ENCODE measurements at regions not wholly inside any gene's neighbourhood (a gene's known extent, or its start where the extent isn't known, plus 50 kb on each side); places are given as distances from the start of the nearest gene placed in this dataset.
"Not testable (repeated sequence)": the region's sequence is repeated elsewhere in the genome, so short reads cannot be mapped to it uniquely, and the experiment has no call there.

DNA sequence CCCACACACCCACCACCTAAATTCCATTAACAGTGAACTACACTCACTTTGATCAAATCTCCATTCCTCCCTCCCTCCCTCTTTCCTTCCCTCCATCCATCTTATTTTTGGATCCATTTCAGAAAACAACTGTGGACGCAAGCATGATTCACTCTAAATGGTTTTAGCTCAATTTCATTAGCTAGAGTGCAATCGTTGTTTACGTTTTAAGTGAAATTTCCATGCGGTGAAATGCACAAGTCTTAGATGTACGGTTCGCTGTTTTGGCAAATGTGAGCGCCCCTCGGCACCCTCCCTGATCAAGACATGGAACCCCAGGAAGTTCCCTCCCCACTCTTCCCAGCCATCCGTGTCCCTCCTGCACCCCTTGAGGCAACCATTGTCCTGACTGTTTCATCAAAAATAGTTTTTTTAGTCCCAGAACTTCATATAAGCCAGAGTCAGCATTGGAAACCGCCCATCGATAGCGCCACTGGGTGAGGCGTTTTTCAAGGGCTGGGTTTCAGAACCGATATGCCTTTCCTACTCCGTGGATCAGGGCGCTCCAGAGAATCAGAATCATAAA lies 215.1 kb downstream of the BANP start:
- CTCF ChIA-PET, H3K36me3 Mint-ChIP-seq, H3K4me1 Mint-ChIP-seq, H3K27ac Mint-ChIP-seq, DNase-seq, H3K9me3 Mint-ChIP-seq, H3K4me3 Mint-ChIP-seq: not testable (repeated sequence)
- H3K27me3 Mint-ChIP-seq: peaks cover 17% of the 10 kb centered on the region

GRCh38 chr16:88167798-88168556 lies 214.8 kb upstream of the ZNF469 start:
- H3K36me3 Mint-ChIP-seq, DNase-seq, CTCF ChIA-PET, H3K27ac Mint-ChIP-seq, H3K9me3 Mint-ChIP-seq, H3K4me3 Mint-ChIP-seq, H3K4me1 Mint-ChIP-seq: not testable (repeated sequence)
- peaks cover 28% of the 10 kb centered on the region for H3K27me3 Mint-ChIP-seq

DNA sequence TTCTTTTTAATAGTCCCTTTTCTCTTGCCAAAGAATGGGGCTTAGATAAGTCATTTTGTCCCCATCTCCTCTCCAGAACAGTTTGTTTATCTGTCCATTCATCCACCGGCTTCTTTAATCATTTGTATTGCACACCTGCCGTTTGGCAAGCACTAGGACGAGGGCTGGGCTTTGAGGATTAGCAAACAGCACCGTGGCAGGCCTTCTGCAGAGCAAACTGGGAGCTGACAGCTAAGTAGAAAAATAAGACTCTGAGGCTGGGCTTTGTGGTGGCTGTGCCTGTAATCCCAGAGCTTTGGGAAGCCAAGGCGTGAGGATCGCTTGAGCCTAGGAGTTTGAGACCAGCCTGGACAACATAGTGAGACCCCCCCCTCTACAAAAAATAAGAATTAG lies 214.2 kb upstream of the ZNF469 start:
- H3K9me3 Mint-ChIP-seq, H3K4me1 Mint-ChIP-seq, H3K36me3 Mint-ChIP-seq, CTCF ChIA-PET, DNase-seq, H3K27ac Mint-ChIP-seq, H3K4me3 Mint-ChIP-seq: not testable (repeated sequence)
- peaks cover 28% of the 10 kb centered on the region for H3K27me3 Mint-ChIP-seq

GRCh38 chr16:88169136-88169830 lies 213.5 kb upstream of the ZNF469 start:
- H3K27me3 Mint-ChIP-seq: peaks cover 28% of the 10 kb centered on the region
- CTCF ChIA-PET, H3K4me1 Mint-ChIP-seq, H3K9me3 Mint-ChIP-seq, H3K36me3 Mint-ChIP-seq, H3K27ac Mint-ChIP-seq, H3K4me3 Mint-ChIP-seq, DNase-seq: not testable (repeated sequence)

DNA sequence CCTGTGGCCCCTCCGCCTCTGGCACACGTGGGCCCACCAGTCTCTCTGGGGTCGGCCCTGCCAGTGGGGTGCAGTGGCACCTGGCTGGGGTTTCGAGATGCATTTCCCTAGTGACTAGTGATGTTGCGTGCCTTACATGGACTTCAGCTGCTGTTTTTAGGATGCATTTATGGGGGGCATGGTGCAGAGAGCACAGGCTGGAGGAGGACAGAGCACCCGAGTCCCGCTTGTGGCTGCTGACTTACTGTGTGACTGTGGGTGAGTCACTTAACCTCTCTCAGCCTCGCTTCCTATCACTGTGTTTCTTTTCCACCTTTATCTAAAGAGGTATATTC lies 213.0 kb upstream of the ZNF469 start:
- H3K4me3 Mint-ChIP-seq, H3K36me3 Mint-ChIP-seq, DNase-seq, H3K9me3 Mint-ChIP-seq, H3K4me1 Mint-ChIP-seq, H3K27ac Mint-ChIP-seq, CTCF ChIA-PET: not testable (repeated sequence)
- H3K27me3 Mint-ChIP-seq: peaks cover 28% of the 10 kb centered on the region

- peaks cover 7% of the 10 kb centered on the region for H3K4me1 Mint-ChIP-seq
- no peak overlapping the region for H3K27ac Mint-ChIP-seq
- H3K4me3 Mint-ChIP-seq: no peak overlapping the region
- no peaks in the 10 kb centered on the region for H3K36me3 Mint-ChIP-seq
- H3K9me3 Mint-ChIP-seq: peaks cover 2% of the 10 kb centered on the region
- no peak for DNase-seq
- peaks cover 28% of the 10 kb centered on the region for H3K27me3 Mint-ChIP-seq
- CTCF ChIA-PET: no interaction called here
These were observed 212.2 kb upstream of the ZNF469 start for GRCh38 chr16:88170528-88170991.

DNA sequence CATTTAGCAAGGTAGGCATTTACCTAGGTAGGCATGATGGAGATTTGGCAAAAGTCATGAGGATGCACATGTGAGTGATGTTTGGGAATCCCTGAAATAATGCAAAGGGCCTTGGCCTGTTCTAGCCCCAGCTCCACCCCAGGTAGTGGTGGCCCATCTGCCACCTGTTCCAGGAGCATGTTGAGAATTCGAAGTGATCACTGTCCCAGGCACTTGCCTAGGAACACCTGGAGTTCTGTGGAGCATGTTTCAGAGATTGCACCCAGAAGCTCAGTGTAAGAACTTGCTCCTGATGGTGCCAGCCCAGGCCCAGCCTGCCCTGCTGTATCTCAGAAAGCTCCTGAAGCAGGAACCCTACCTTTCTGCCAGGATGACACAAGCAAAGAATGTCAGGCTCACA lies 211.6 kb upstream of the ZNF469 start:
- DNase-seq, H3K4me3 Mint-ChIP-seq, H3K27ac Mint-ChIP-seq, H3K36me3 Mint-ChIP-seq, H3K9me3 Mint-ChIP-seq, H3K4me1 Mint-ChIP-seq, CTCF ChIA-PET: not testable (repeated sequence)
- peaks cover 28% of the 10 kb centered on the region for H3K27me3 Mint-ChIP-seq

GRCh38 chr16:88176184-88176583 lies 206.6 kb upstream of the ZNF469 start:
- H3K4me3 Mint-ChIP-seq, DNase-seq, H3K9me3 Mint-ChIP-seq, H3K4me1 Mint-ChIP-seq, CTCF ChIA-PET, H3K27ac Mint-ChIP-seq, H3K36me3 Mint-ChIP-seq: not testable (repeated sequence)
- H3K27me3 Mint-ChIP-seq: peaks cover 12% of the 10 kb centered on the region

GRCh38 chr16:88176591-88177180 lies 206.1 kb upstream of the ZNF469 start:
- H3K36me3 Mint-ChIP-seq, CTCF ChIA-PET, H3K4me3 Mint-ChIP-seq, H3K4me1 Mint-ChIP-seq, H3K9me3 Mint-ChIP-seq, DNase-seq, H3K27ac Mint-ChIP-seq, H3K27me3 Mint-ChIP-seq: not testable (repeated sequence)

- H3K9me3 Mint-ChIP-seq, H3K27ac Mint-ChIP-seq, CTCF ChIA-PET, H3K27me3 Mint-ChIP-seq, H3K4me3 Mint-ChIP-seq, H3K4me1 Mint-ChIP-seq, DNase-seq, H3K36me3 Mint-ChIP-seq: not testable (repeated sequence)
These were observed 204.5 kb upstream of the ZNF469 start for GRCh38 chr16:88178251-88178650.

DNA sequence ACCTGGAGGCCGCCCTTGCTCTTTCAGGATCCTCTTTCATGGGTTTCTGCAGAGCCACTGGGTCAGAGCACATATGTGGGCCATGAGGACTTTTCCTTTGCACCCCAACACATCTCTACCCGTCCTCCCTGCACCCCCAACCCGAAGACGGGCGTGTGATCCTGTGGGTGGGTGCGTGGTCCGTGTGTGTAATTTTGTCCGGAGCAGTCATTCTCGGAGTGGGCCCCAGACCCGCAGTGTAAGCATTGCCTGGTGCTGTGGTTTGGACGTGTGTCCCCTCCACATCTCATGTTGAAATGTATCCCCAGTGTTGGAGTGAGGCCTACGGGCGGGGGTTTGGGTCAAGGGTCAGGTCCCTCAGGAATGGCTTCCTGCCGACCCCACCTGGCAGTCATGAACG lies 203.9 kb upstream of the ZNF469 start:
- DNase-seq, H3K4me3 Mint-ChIP-seq, H3K9me3 Mint-ChIP-seq, H3K27ac Mint-ChIP-seq, H3K36me3 Mint-ChIP-seq, H3K4me1 Mint-ChIP-seq, H3K27me3 Mint-ChIP-seq, CTCF ChIA-PET: not testable (repeated sequence)

GRCh38 chr16:88182967-88183881 lies 199.5 kb upstream of the ZNF469 start:
- H3K36me3 Mint-ChIP-seq, H3K4me1 Mint-ChIP-seq, DNase-seq, H3K4me3 Mint-ChIP-seq, H3K27me3 Mint-ChIP-seq, H3K27ac Mint-ChIP-seq, CTCF ChIA-PET: not testable (repeated sequence)
- H3K9me3 Mint-ChIP-seq: peaks cover 15% of the 10 kb centered on the region

DNA sequence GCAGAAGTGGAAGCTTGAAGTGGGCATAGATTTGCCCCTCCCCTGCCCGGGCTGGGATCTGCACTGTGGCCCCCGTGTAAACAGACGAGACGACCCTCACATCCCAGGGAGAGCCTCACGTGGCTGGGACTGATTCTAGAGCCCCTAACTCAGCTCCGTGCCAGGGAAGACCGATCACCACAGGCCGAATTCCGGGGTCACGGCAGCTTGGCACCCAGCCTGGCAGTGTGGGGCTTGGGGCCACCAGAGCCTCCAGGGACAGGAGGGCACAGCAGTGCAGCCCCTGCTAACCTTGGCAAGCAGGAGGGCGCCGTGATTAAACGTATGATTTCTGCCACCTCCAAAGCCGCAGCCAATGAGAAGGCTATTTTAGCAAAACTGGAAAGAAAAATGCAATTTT lies 198.7 kb upstream of the ZNF469 start:
- H3K9me3 Mint-ChIP-seq: peaks cover 15% of the 10 kb centered on the region
- H3K4me3 Mint-ChIP-seq, H3K27me3 Mint-ChIP-seq, H3K27ac Mint-ChIP-seq, H3K4me1 Mint-ChIP-seq, CTCF ChIA-PET, H3K36me3 Mint-ChIP-seq, DNase-seq: not testable (repeated sequence)

Data from activated naive CD4-positive, alpha-beta T cell treated with anti-CD3 and anti-CD28 coated beads, Interleukin-2, amount 10 ng/mL, durations not matched to agents 7 days and 5 days (primary cell).